K562 (cell line): ENCODE measurements at regions not wholly inside any gene's neighbourhood (a gene's known extent, or its start where the extent isn't known, plus 50 kb on each side); places are given as distances from the start of the nearest gene placed in this dataset.

ENCODE experiments used
- ATAC-seq: fragments of 200-7000 bp; cut with Tn5 transposase; 3 replicates; pipeline ENCODE4 v1.9.1; 2020; ENCODE audit warnings: moderate library complexity
- BruUV-seq: library from RNA; stranded (reverse); fragments of 400-500 nt; replicated peaks from 2 replicates; lab custom pipeline; 2021; lab: Mats Ljungman, UMichigan
- CTCF ChIA-PET: fragments of 300-600 bp; formaldehyde crosslinking; extraction: SDS; loops from one replicate; lab custom pipeline; 2021; ENCODE audit warnings: low intra/inter-chr PET ratio; lab: Yijun Ruan, JAX
- POLR2A ChIA-PET: fragments of 300-600, 350-650 bp; sonication (Branson Sonifier 250); formaldehyde crosslinking; extraction: SDS; loops from one replicate; lab custom pipeline; 2021; ENCODE audit warnings: antibody characterized with exemption, inconsistent platforms; lab: Yijun Ruan, JAX
- DNase-seq, 4 experiments: peaks; one replicate each; pipeline versions ENCODE4 v3.0.0 to v3.0.0-alpha.2; 2011 to 2018; ENCODE audit warnings: low spot score in 3 of 4, mixed read lengths in 3 of 4; ENCODE audit errors: extremely low read depth in 1 of 4
- FAIRE-seq: peaks from 2 replicates; lab custom pipeline; 2011; peaks lifted over from hg19 to GRCh38; lab: Jason Lieb, UNC
- H2AFZ ChIP-seq: 2 replicates; pipeline ENCODE4 v1.6.0; 2011; ENCODE audit warnings: low read depth, low read length, control low read depth, inconsistent platforms
- H3K27ac ChIP-seq: fragments of 200-600 bp; 3 replicates; pipeline ENCODE4 v1.8.0; 2011; ENCODE audit warnings: low read depth, mild to moderate bottlenecking, control low read depth, inconsistent platforms, low read length, moderate library complexity, mixed read lengths; ENCODE audit errors: extremely low read depth
- H3K27me3 ChIP-seq, 2 experiments: fragments of 300-600 bp in 1 of 2; 2 replicates in 1 of 2; 3 replicates in 1 of 2; pipeline versions ENCODE4 v1.6.0 to v1.8.0; 2011; ENCODE audit warnings: inconsistent platforms in 2 of 2, low read length in 2 of 2, mild to moderate bottlenecking in 1 of 2, mixed read lengths in 1 of 2, moderate library complexity in 1 of 2; ENCODE audit not compliant: control insufficient read depth in 2 of 2, insufficient read depth in 2 of 2
- H3K36me3 ChIP-seq: fragments of 300-600 bp; 3 replicates; pipeline ENCODE4 v1.8.0; 2011; ENCODE audit warnings: mild to moderate bottlenecking, low read length, inconsistent platforms; ENCODE audit not compliant: control insufficient read depth, insufficient read depth
- H3K4me1 ChIP-seq, 2 experiments: fragments of 200-600 bp in 1 of 2; replicated peaks in 1 of 2; 2 replicates in 1 of 2; 3 replicates in 1 of 2; pipeline versions ENCODE4 v1.5.1 to v1.8.0; 2011; ENCODE audit warnings: inconsistent platforms in 2 of 2, low read length in 2 of 2, mild to moderate bottlenecking in 1 of 2, mixed read lengths in 1 of 2, moderate library complexity in 1 of 2; ENCODE audit not compliant: control insufficient read depth in 2 of 2, insufficient read depth in 2 of 2
- H3K4me2 ChIP-seq: 2 replicates; pipeline ENCODE4 v1.6.1; 2011; ENCODE audit warnings: low read length, control low read depth, inconsistent platforms, mixed read lengths; ENCODE audit not compliant: insufficient read depth
- H3K4me3 ChIP-seq: fragments of 200-600 bp; sonication (generic), shearing (Covaris generic); 2 replicates; pipeline ENCODE4 v1.5.1; 2016; ENCODE audit warnings: control low read depth, inconsistent platforms
- H3K79me2 ChIP-seq: fragments of 200-600 bp; 3 replicates; pipeline ENCODE4 v1.8.0; 2011; ENCODE audit warnings: low read length, inconsistent platforms; ENCODE audit not compliant: control insufficient read depth, insufficient read depth
- H3K9ac ChIP-seq, 2 experiments: 2 replicates each; pipeline versions ENCODE4 v1.6.0 to v1.6.1; 2011; ENCODE audit warnings: low read depth in 2 of 2, low read length in 2 of 2, control low read depth in 1 of 2, inconsistent platforms in 1 of 2, mild to moderate bottlenecking in 1 of 2, mixed read lengths in 1 of 2; ENCODE audit not compliant: insufficient read depth in 1 of 2
- H3K9me1 ChIP-seq: one replicate; pipeline ENCODE4 v1.6.0; 2011; ENCODE audit warnings: inconsistent platforms, mild to moderate bottlenecking, low read length, moderate library complexity; ENCODE audit not compliant: control insufficient read depth, insufficient read depth
- H3K9me3 ChIP-seq: replicated peaks from 2 replicates; pipeline ENCODE4 v1.5.1; 2011; ENCODE audit warnings: low read depth, low read length, inconsistent platforms; ENCODE audit not compliant: control insufficient read depth, insufficient read depth
- H4K20me1 ChIP-seq: replicated peaks from 2 replicates; pipeline ENCODE4 v1.6.1; 2011; ENCODE audit warnings: low read length, inconsistent platforms, mixed read lengths; ENCODE audit not compliant: control insufficient read depth, insufficient read depth
- ELF2 ChIP-seq: fragments of 250-450 bp; sonication (Bioruptor Pico); IDR thresholded peaks from 2 replicates; pipeline ENCODE4 v1.5.0; 2021; ENCODE audit warnings: mild to moderate bottlenecking
- GABPB2 ChIP-seq: fragments of 250-450 bp; sonication (Bioruptor Pico); conservative IDR thresholded peaks from 2 replicates; pipeline ENCODE4 v1.5.1; 2021; ENCODE audit warnings: mild to moderate bottlenecking
- GTF2F1 ChIP-seq: IDR thresholded peaks from 2 replicates; pipeline ENCODE4 v1.6.1; 2011; ENCODE audit warnings: low read depth, low read length, improper control_type of control experiment
- HDAC1 ChIP-seq, 2 experiments: fragments of 450-650 bp; IDR thresholded peaks; 2 replicates each; pipeline ENCODE4 v1.6.1; 2016 to 2017; ENCODE audit warnings: inconsistent platforms in 1 of 2, mild to moderate bottlenecking in 1 of 2, moderate library complexity in 1 of 2
- KAT2B ChIP-seq: IDR thresholded peaks from one replicate; pipeline ENCODE4 v1.6.1; 2012; ENCODE audit warnings: low read depth, mild to moderate bottlenecking, control low read depth, inconsistent platforms, low read length, moderate library complexity
- NKRF ChIP-seq: fragments of 450-650 bp; IDR thresholded peaks from 2 replicates; pipeline ENCODE4 v1.6.1; 2016; ENCODE audit warnings: borderline replicate concordance
- NUFIP1 ChIP-seq: fragments of 450-650 bp; IDR thresholded peaks from 2 replicates; pipeline ENCODE4 v1.6.1; 2018; ENCODE audit not compliant: partially characterized antibody
- POLR2A ChIP-seq: fragments of 450-650 bp; conservative IDR thresholded peaks from 2 replicates; pipeline ENCODE4 v1.6.1; 2016
- RFX5 ChIP-seq: IDR thresholded peaks from 2 replicates; pipeline ENCODE4 v1.6.1; 2011; ENCODE audit warnings: low read depth, mild to moderate bottlenecking, improper control_type of control experiment, low read length
- RNF219 ChIP-seq: fragments of 250-450 bp; sonication (Bioruptor Pico); IDR thresholded peaks from 2 replicates; pipeline ENCODE4 v1.5.0; 2022; ENCODE audit warnings: mild to moderate bottlenecking
- SRSF9 ChIP-seq: fragments of 200-400 bp; formaldehyde crosslinking; IDR thresholded peaks from 2 replicates; pipeline ENCODE4 v1.6.1; 2017; ENCODE audit warnings: low read depth, low read length, borderline replicate concordance
- ZBED1 ChIP-seq: IDR thresholded peaks from 2 replicates; pipeline ENCODE4 v1.6.1; 2014
- ZFP1 ChIP-seq: fragments of 450-650 bp; formaldehyde crosslinking; IDR thresholded peaks from 2 replicates; pipeline ENCODE4 v1.4.0; 2020; ENCODE audit warnings: mild to moderate bottlenecking, mixed read lengths
- ZNF586 ChIP-seq: fragments of 450-650 bp; formaldehyde crosslinking; conservative IDR thresholded peaks from 2 replicates; pipeline ENCODE4 v1.4.0; 2020; ENCODE audit warnings: mild to moderate bottlenecking, moderate library complexity
- ZNF668 ChIP-seq: fragments of 250-450 bp; sonication (Bioruptor Pico); IDR thresholded peaks from 2 replicates; pipeline ENCODE4 v1.8.0; 2022; ENCODE audit warnings: mild to moderate bottlenecking, inconsistent platforms
- WGBS: fragments of 100-300 bp; shearing (Covaris generic); methylation state at CpG from one replicate; pipeline ENCODE4 v1.1.6; 2016; ENCODE audit warnings: low coverage, mixed read lengths; ENCODE audit not compliant: insufficient coverage; ENCODE audit errors: missing lambda C conversion rate; 5-methylcytosine and 5-hydroxymethylcytosine counted together
- in situ Hi-C: fragments of 300-500 bp; cut with MboI; formaldehyde crosslinking; loops from 4 replicates; pipeline ENCODE4 v1.15.0; 2018; ENCODE audit warnings: inconsistent platforms, mixed read lengths
- intact Hi-C: fragments of 100-400 bp; cut with micrococcal nuclease; formaldehyde crosslinking; loops from 2 replicates; pipeline ENCODE4 v1.14.2; 2022
- TF ChIP-seq, protein P1 (sequence below): sonication (generic); formaldehyde crosslinking; IDR thresholded peaks from 2 replicates; pipeline ENCODE4 v1.8.0; 2023; ENCODE audit warnings: missing genetic modification reagents, mild to moderate bottlenecking, borderline replicate concordance

DNA sequence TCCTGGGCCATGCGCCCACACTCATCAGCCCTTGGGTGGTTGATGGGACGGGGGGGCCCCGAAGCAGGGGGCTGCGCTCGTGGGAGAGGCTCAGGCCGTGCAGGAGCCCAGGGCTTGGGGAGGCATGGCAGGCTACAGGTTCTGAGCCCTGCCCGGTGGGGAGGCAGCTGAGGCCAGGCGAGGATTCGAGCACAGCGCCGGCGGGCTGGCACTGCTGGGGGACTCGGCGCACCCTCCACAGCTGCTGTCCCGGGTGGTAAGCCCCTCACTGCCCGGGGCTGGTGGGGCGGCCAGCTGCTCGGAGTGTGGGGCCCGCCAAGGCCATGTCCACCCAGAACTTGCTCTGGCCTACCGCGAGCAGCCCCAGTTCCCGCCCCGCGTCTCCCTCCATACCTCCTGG lies 295.8 kb upstream of the SEL1L start:
- no peak for FAIRE-seq
- TF ChIP-seq ZNF586 (CRISPR knock-in tag) (no peak), HDAC1 (IDR thresholded peaks at IDR 0.05) (no peak), NKRF (no peak), GABPB2 (CRISPR knock-in tag) (no peak), SRSF9 (no peak), ZNF668 (CRISPR knock-in tag) (no peak), RFX5 (no peak), NUFIP1 (no peak), GTF2F1 (no peak), KAT2B (no peak), RNF219 (CRISPR knock-in tag) (no peak), ZBED1 (no peak), ZFP1 (CRISPR knock-in tag) (no peak), POLR2A (no peak), ELF2 (no peak)
- TF ChIP-seq, protein P1, sequence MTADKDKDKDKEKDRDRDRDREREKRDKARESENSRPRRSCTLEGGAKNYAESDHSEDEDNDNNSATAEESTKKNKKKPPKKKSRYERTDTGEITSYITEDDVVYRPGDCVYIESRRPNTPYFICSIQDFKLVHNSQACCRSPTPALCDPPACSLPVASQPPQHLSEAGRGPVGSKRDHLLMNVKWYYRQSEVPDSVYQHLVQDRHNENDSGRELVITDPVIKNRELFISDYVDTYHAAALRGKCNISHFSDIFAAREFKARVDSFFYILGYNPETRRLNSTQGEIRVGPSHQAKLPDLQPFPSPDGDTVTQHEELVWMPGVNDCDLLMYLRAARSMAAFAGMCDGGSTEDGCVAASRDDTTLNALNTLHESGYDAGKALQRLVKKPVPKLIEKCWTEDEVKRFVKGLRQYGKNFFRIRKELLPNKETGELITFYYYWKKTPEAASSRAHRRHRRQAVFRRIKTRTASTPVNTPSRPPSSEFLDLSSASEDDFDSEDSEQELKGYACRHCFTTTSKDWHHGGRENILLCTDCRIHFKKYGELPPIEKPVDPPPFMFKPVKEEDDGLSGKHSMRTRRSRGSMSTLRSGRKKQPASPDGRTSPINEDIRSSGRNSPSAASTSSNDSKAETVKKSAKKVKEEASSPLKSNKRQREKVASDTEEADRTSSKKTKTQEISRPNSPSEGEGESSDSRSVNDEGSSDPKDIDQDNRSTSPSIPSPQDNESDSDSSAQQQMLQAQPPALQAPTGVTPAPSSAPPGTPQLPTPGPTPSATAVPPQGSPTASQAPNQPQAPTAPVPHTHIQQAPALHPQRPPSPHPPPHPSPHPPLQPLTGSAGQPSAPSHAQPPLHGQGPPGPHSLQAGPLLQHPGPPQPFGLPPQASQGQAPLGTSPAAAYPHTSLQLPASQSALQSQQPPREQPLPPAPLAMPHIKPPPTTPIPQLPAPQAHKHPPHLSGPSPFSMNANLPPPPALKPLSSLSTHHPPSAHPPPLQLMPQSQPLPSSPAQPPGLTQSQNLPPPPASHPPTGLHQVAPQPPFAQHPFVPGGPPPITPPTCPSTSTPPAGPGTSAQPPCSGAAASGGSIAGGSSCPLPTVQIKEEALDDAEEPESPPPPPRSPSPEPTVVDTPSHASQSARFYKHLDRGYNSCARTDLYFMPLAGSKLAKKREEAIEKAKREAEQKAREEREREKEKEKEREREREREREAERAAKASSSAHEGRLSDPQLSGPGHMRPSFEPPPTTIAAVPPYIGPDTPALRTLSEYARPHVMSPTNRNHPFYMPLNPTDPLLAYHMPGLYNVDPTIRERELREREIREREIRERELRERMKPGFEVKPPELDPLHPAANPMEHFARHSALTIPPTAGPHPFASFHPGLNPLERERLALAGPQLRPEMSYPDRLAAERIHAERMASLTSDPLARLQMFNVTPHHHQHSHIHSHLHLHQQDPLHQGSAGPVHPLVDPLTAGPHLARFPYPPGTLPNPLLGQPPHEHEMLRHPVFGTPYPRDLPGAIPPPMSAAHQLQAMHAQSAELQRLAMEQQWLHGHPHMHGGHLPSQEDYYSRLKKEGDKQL (CRISPR knock-in tag), result no peak

More for the DNA sequence above, 295.8 kb upstream of the SEL1L start:
- CTCF ChIA-PET, result no interaction called here
- Histone ChIP-seq H3K79me2 (no peaks in the 10 kb centered on the region), H3K27me3 (no peaks in the 10 kb centered on the region), H3K4me2 (no peak overlapping the region), H3K9ac (no peak overlapping the region), H3K4me1 (no peaks in the 10 kb centered on the region), H3K9me3 (no peaks in the 10 kb centered on the region), H3K36me3 (no peaks in the 10 kb centered on the region), H2AFZ (no peak overlapping the region), H4K20me1 (no peaks in the 10 kb centered on the region), H3K9me1 (no peaks in the 10 kb centered on the region), H3K27ac (no peak overlapping the region), H3K4me3 (no peak overlapping the region)
- DNase-seq, result no peak
- BruUV-seq, result no TSS peak
- in situ Hi-C loops, result no loop called here
- intact Hi-C loops, result no loop called here
- POLR2A ChIA-PET, result no interaction called here
- WGBS, result 5% methylated on average over 7 of the region's 24 CpGs
- ATAC-seq, result no peak
